HEK293 (cell line): ENCODE measurements at regions not wholly inside any gene's neighbourhood (a gene's known extent, or its start where the extent isn't known, plus 50 kb on each side); places are given as distances from the start of the nearest gene placed in this dataset.

ENCODE experiments used
- CTCF ChIA-PET: fragments of 350-600 bp; formaldehyde crosslinking; extraction: SDS; loops from one replicate; lab custom pipeline; 2021; ENCODE audit warnings: antibody characterized with exemption; lab: Yijun Ruan, JAX
- POLR2A ChIA-PET: fragments of 300-600 bp; formaldehyde crosslinking; extraction: SDS; loops from one replicate; lab custom pipeline; 2020; ENCODE audit warnings: antibody characterized with exemption, inconsistent platforms; lab: Yijun Ruan, JAX
- H3K27ac ChIP-seq: fragments of 200-500 bp; sonication (Bioruptor generic); 2 replicates; pipeline ENCODE4 v1.5.1; 2014; ENCODE audit warnings: low read depth, low read length, control low read depth, inconsistent platforms; ENCODE audit errors: extremely low read depth
- H3K36me3 ChIP-seq, 2 experiments: fragments of 200-500 bp in 1 of 2; sonication (Bioruptor generic) in 1 of 2; 1 replicate in 1 of 2; 2 replicates in 1 of 2; pipeline ENCODE4 v1.5.1; 2014 to 2017; ENCODE audit warnings: inconsistent platforms in 2 of 2, low read length in 2 of 2; ENCODE audit not compliant: control insufficient read depth in 2 of 2, insufficient read depth in 1 of 2
- H3K4me1 ChIP-seq: fragments of 200-500 bp; sonication (Bioruptor generic); 2 replicates; pipeline ENCODE4 v1.5.1; 2014; ENCODE audit warnings: mild to moderate bottlenecking, low read length, inconsistent platforms; ENCODE audit not compliant: control insufficient read depth, insufficient read depth
- H3K4me3 ChIP-seq: 2 replicates; pipeline ENCODE4 v1.5.1; 2011; ENCODE audit warnings: low read depth, mild to moderate bottlenecking, control low read depth, low read length, moderate library complexity
- H3K9me3 ChIP-seq: fragments of 200-500 bp; sonication (Bioruptor generic); 2 replicates; pipeline ENCODE4 v1.5.1; 2014; ENCODE audit warnings: low read depth, low read length, inconsistent platforms; ENCODE audit not compliant: control insufficient read depth, insufficient read depth
- BCL11A ChIP-seq: fragments of 450-650 bp; formaldehyde crosslinking; IDR thresholded peaks from 2 replicates; pipeline ENCODE4 v1.5.1; 2016; ENCODE audit warnings: low read depth, missing biosample characterization, missing genetic modification characterization
- GLIS2 ChIP-seq: fragments of 450-650 bp; formaldehyde crosslinking; IDR thresholded peaks from 2 replicates; pipeline ENCODE4 v1.5.1; 2016; ENCODE audit warnings: missing biosample characterization, missing genetic modification characterization
- KLF17 ChIP-seq: fragments of 450-650 bp; formaldehyde crosslinking; IDR thresholded peaks from 2 replicates; pipeline ENCODE4 v1.5.1; 2016; ENCODE audit warnings: missing biosample characterization, missing genetic modification characterization
- PRDM1 ChIP-seq: fragments of 450-650 bp; formaldehyde crosslinking; IDR thresholded peaks from 2 replicates; pipeline ENCODE4; 2016; ENCODE audit warnings: missing biosample characterization, missing genetic modification characterization
- RBAK ChIP-seq: fragments of 450-650 bp; formaldehyde crosslinking; IDR thresholded peaks from 2 replicates; pipeline ENCODE4 v1.5.1; 2016; ENCODE audit warnings: missing biosample characterization, missing genetic modification characterization
- REPIN1 ChIP-seq: fragments of 450-650 bp; formaldehyde crosslinking; IDR thresholded peaks from 2 replicates; pipeline ENCODE4 v1.5.1; 2017; ENCODE audit warnings: missing biosample characterization, missing genetic modification characterization, low read depth
- SALL2 ChIP-seq: fragments of 450-650 bp; formaldehyde crosslinking; IDR thresholded peaks from 2 replicates; pipeline ENCODE4 v1.5.0; 2017; ENCODE audit warnings: missing biosample characterization, mild to moderate bottlenecking, missing genetic modification characterization, borderline replicate concordance
- ZBTB20 ChIP-seq: fragments of 450-650 bp; formaldehyde crosslinking; IDR thresholded peaks from 2 replicates; pipeline ENCODE4 v1.5.1; 2016; ENCODE audit warnings: missing biosample characterization, missing genetic modification characterization
- ZFP69B ChIP-seq: fragments of 450-650 bp; formaldehyde crosslinking; IDR thresholded peaks from 2 replicates; pipeline ENCODE4 v1.5.1; 2016; ENCODE audit warnings: missing biosample characterization, missing genetic modification characterization
- ZNF148 ChIP-seq: fragments of 450-650 bp; formaldehyde crosslinking; IDR thresholded peaks from 2 replicates; pipeline ENCODE4 v1.5.0; 2017; ENCODE audit warnings: missing biosample characterization, missing genetic modification characterization, borderline replicate concordance
- ZNF202 ChIP-seq: fragments of 450-650 bp; formaldehyde crosslinking; IDR thresholded peaks from 2 replicates; pipeline ENCODE4 v1.5.1; 2016; ENCODE audit warnings: missing biosample characterization, missing genetic modification characterization, borderline replicate concordance
- ZNF221 ChIP-seq: fragments of 450-650 bp; formaldehyde crosslinking; IDR thresholded peaks from 2 replicates; pipeline ENCODE4 v1.5.1; 2017; ENCODE audit warnings: missing biosample characterization, missing genetic modification characterization, borderline replicate concordance
- ZNF24 ChIP-seq: fragments of 450-650 bp; formaldehyde crosslinking; IDR thresholded peaks from 2 replicates; pipeline ENCODE4 v1.5.1; 2016; ENCODE audit warnings: missing biosample characterization, missing genetic modification characterization
- ZNF248 ChIP-seq: fragments of 450-650 bp; formaldehyde crosslinking; IDR thresholded peaks from 2 replicates; pipeline ENCODE4 v1.5.1; 2017; ENCODE audit warnings: missing biosample characterization, missing genetic modification characterization
- ZNF26 ChIP-seq: fragments of 450-650 bp; formaldehyde crosslinking; IDR thresholded peaks from 2 replicates; pipeline ENCODE4 v1.5.1; 2016; ENCODE audit warnings: missing biosample characterization, missing genetic modification characterization
- ZNF335 ChIP-seq: fragments of 450-650 bp; formaldehyde crosslinking; conservative IDR thresholded peaks from 2 replicates; pipeline ENCODE4 v1.5.1; 2016; ENCODE audit warnings: missing biosample characterization, missing genetic modification characterization
- ZNF37A ChIP-seq: fragments of 450-650 bp; IDR thresholded peaks from 2 replicates; pipeline ENCODE4 v1.5.1; 2018; ENCODE audit warnings: missing biosample characterization, missing genetic modification characterization
- ZNF48 ChIP-seq: fragments of 450-650 bp; formaldehyde crosslinking; IDR thresholded peaks from 2 replicates; pipeline ENCODE4 v1.5.1; 2016; ENCODE audit warnings: missing biosample characterization, missing genetic modification characterization
- ZNF501 ChIP-seq: fragments of 450-650 bp; formaldehyde crosslinking; IDR thresholded peaks from 2 replicates; pipeline ENCODE4 v1.5.1; 2016; ENCODE audit warnings: missing biosample characterization, missing genetic modification characterization
- ZNF549 ChIP-seq: fragments of 450-650 bp; IDR thresholded peaks from 2 replicates; pipeline ENCODE4 v1.5.1; 2018; ENCODE audit warnings: missing biosample characterization, missing genetic modification characterization, mild to moderate bottlenecking, inconsistent platforms, moderate library complexity
- ZNF660 ChIP-seq: fragments of 450-650 bp; IDR thresholded peaks from 2 replicates; pipeline ENCODE4 v1.5.1; 2018; ENCODE audit warnings: missing biosample characterization, mild to moderate bottlenecking, missing genetic modification characterization
- ZNF776 ChIP-seq: fragments of 450-650 bp; formaldehyde crosslinking; IDR thresholded peaks from 2 replicates; pipeline ENCODE4 v1.5.0; 2017; ENCODE audit warnings: missing biosample characterization, missing genetic modification characterization, borderline replicate concordance
- ZNF791 ChIP-seq: fragments of 450-650 bp; formaldehyde crosslinking; IDR thresholded peaks from 2 replicates; pipeline ENCODE4 v1.5.1; 2016; ENCODE audit warnings: missing biosample characterization, missing genetic modification characterization

GRCh38 chr6:106787327-106788196, 158.2 kb downstream of the QRSL1 start:
- no peaks in the 10 kb centered on the region for H3K36me3 ChIP-seq
- no peak overlapping the region for H3K27ac ChIP-seq
- no peaks in the 10 kb centered on the region for H3K9me3 ChIP-seq
- ChIA-PET CTCF (no interaction called here), POLR2A (no interaction called here)
- no peaks in the 10 kb centered on the region for H3K4me1 ChIP-seq
- no peak overlapping the region for H3K4me3 ChIP-seq
- TF ChIP-seq ZNF48 (tag by site-specific recombination) (no peak), ZBTB20 (no peak), ZNF549 (tag by site-specific recombination) (no peak), ZNF335 (no peak), ZNF248 (tag by site-specific recombination) (no peak), ZNF660 (tag by site-specific recombination) (no peak), SALL2 (tag by site-specific recombination) (no peak), BCL11A (tag by site-specific recombination) (no peak), ZNF791 (tag by site-specific recombination) (no peak), ZNF202 (tag by site-specific recombination) (no peak), RBAK (tag by site-specific recombination) (no peak), ZNF24 (tag by site-specific recombination) (no peak), REPIN1 (no peak), ZNF148 (no peak), KLF17 (tag by site-specific recombination) (no peak), GLIS2 (tag by site-specific recombination) (no peak), ZNF37A (no peak), PRDM1 (tag by site-specific recombination) (no peak)

GRCh38 chr6:106785298-106785697, 155.9 kb downstream of the QRSL1 start:
- no peaks in the 10 kb centered on the region for H3K4me1 ChIP-seq
- POLR2A ChIA-PET = no interaction called here
- H3K27ac ChIP-seq = no peak overlapping the region
- no peaks in the 10 kb centered on the region for H3K9me3 ChIP-seq
- no peaks in the 10 kb centered on the region for H3K36me3 ChIP-seq
- TF ChIP-seq ZNF221 = no peak
- no peak for TF ChIP-seq ZNF26
- no peak for TF ChIP-seq GLIS2 (tag by site-specific recombination)
- TF ChIP-seq SALL2 (tag by site-specific recombination) = no peak
- TF ChIP-seq ZNF501 (tag by site-specific recombination) = no peak
- TF ChIP-seq ZNF776 (tag by site-specific recombination) = no peak
- TF ChIP-seq ZFP69B (tag by site-specific recombination) = no peak
- CTCF ChIA-PET = no interaction called here
- no peak overlapping the region for H3K4me3 ChIP-seq
